Sigmoid colon (tissue), 6 donors: ENCODE measurements at regions not wholly inside any gene's neighbourhood (a gene's known extent, or its start where the extent isn't known, plus 50 kb on each side); places are given as distances from the start of the nearest gene placed in this dataset.

ENCODE experiments used
- DNase-seq: peaks from one replicate; pipeline ENCODE4 v3.0.0-alpha.2; 2019
- H3K27ac ChIP-seq, 4 donors: fragments of 200-600 bp; sonication (generic); one replicate each; pipeline ENCODE4 v1.5.1; 2016 to 2019; ENCODE audit warnings: mild to moderate bottlenecking in 1 of 4
- H3K27me3 ChIP-seq, 3 donors: fragments of 200-600 bp; sonication (generic); one replicate each; pipeline ENCODE4 v1.5.1; 2019; ENCODE audit warnings: mild to moderate bottlenecking in 1 of 3
- H3K36me3 ChIP-seq, 4 donors: fragments of 200-600 bp; sonication (generic); one replicate each; pipeline ENCODE4 v1.5.1; 2016 to 2019
- H3K4me1 ChIP-seq, 4 donors: fragments of 200-600 bp; sonication (generic); one replicate each; pipeline ENCODE4 v1.5.1; 2017 to 2019
- H3K4me3 ChIP-seq, 4 donors: fragments of 200-600 bp; sonication (generic); one replicate each; pipeline ENCODE4 v1.5.1; 2017 to 2019; ENCODE audit warnings: mild to moderate bottlenecking in 2 of 4, moderate library complexity in 1 of 4
- H3K9me3 ChIP-seq, 4 donors: fragments of 200-600 bp in 3 of 4; sonication (generic) in 3 of 4; one replicate each; pipeline versions ENCODE4 v1.5.1 to v1.6.1; 2013 to 2019
- CTCF ChIP-seq, 4 experiments: fragments of 450-650 bp in 3 of 4; fragments of 200-600 bp in 1 of 4; IDR thresholded peaks; one replicate each; pipeline ENCODE4 v1.5.1; 2016 to 2019; ENCODE audit warnings: antibody characterized with exemption in 4 of 4, mild to moderate bottlenecking in 3 of 4, moderate library complexity in 2 of 4
- EP300 ChIP-seq, 4 donors: sonication (generic); formaldehyde crosslinking; IDR thresholded peaks; one replicate each; pipeline ENCODE4 v1.6.1; 2017; ENCODE audit warnings: antibody characterized with exemption in 4 of 4
- POLR2A ChIP-seq, 2 donors: fragments of 450-650 bp; IDR thresholded peaks; one replicate each; pipeline ENCODE4 v1.6.1; 2016; ENCODE audit warnings: antibody characterized with exemption in 2 of 2, mild to moderate bottlenecking in 2 of 2, moderate library complexity in 2 of 2
- POLR2AphosphoS5 ChIP-seq, 4 donors: sonication (generic); formaldehyde crosslinking; IDR thresholded peaks; one replicate each; pipeline ENCODE4 v1.6.1; 2017; ENCODE audit warnings: antibody characterized with exemption in 4 of 4
- WGBS, 2 donors: extraction: QIAGEN DNeasy Blood & Tissue Kit; methylation state at CpG; one replicate each; pipeline ENCODE4 v1.1.7; 2013; 5-methylcytosine and 5-hydroxymethylcytosine counted together
- intact Hi-C: fragments of 100-400 bp; cut with DNase I; formaldehyde crosslinking; loops from one replicate; pipeline ENCODE4 v1.15.1; 2023
- small RNA-seq, 3 donors: library from RNA; depleted of rRNA; stranded (forward); fragments of <200 nt; gene quantifications; one replicate each; pipeline ENCODE3, GENCODE V24; 2016
- donor health status: healthy with polysubstance abuse.
- donor health status: healthy.

GRCh38 chr10:31580646-31581045 lies 261.6 kb downstream of the ZEB1 start:
- intact Hi-C loops, result no loop called here
- H3K9me3 ChIP-seq, result peaks cover 0 to 1% (median 0%) of the 10 kb centered on the region in 4 donors
- H3K4me1 ChIP-seq, result peaks cover 0 to 33% (median 25%) of the 10 kb centered on the region in 4 donors
- H3K36me3 ChIP-seq, result no peaks in the 10 kb centered on the region
- H3K27me3 ChIP-seq, result no peaks in the 10 kb centered on the region
- TF ChIP-seq EP300 (IDR thresholded peaks at IDR 0.05) (no peak), POLR2AphosphoS5 (IDR thresholded peaks at IDR 0.05) (no peak), POLR2A (IDR thresholded peaks at IDR 0.05) (no peak), CTCF (IDR thresholded peaks at IDR 0.05) (no peak)
- WGBS, 2 donors, result 89 to 94% methylated on average over 5 of the region's 5 CpGs
- DNase-seq, result no peak
- H3K4me3 ChIP-seq, result no peak overlapping the region
- no peak overlapping the region for H3K27ac ChIP-seq

Small RNAs in the stretch of these regions (small RNA-seq; reads per million reads assigned to genes)
- gene AL161935.2, result 0 reads per million in 3 donors
